ENCODE measurements at regions not wholly inside any gene's neighbourhood (a gene's known extent, or its start where the extent isn't known, plus 50 kb on each side); places are given as distances from the start of the nearest gene placed in this dataset.

- no peak for TF ChIP-seq CHD2 (IDR thresholded peaks at IDR 0.05; ENCODE audit: low read length)
- no peak for TF ChIP-seq SUZ12 (IDR thresholded peaks at IDR 0.05; ENCODE audit: low read length)
- no peak for TF ChIP-seq CTBP2 (IDR thresholded peaks at IDR 0.05; ENCODE audit: borderline replicate concordance, insufficient read depth, insufficient read length, low read length)
- no peak for TF ChIP-seq RBBP5 (IDR thresholded peaks at IDR 0.05; ENCODE audit: borderline replicate concordance, low read depth, low read length)
Observed at GRCh38 chr9:121550041-121550440, 50.4 kb upstream of the GGTA1 start (continued).
